Uterus (tissue), 2 donors: ENCODE measurements at regions not wholly inside any gene's neighbourhood (a gene's known extent, or its start where the extent isn't known, plus 50 kb on each side); places are given as distances from the start of the nearest gene placed in this dataset.
"Not testable (repeated sequence)": the region's sequence is repeated elsewhere in the genome, so short reads cannot be mapped to it uniquely, and the experiment has no call there.

Source experiments
- POLR2A ChIP-seq, 2 donors: fragments of 450-650 bp; IDR thresholded peaks; one replicate each; pipeline ENCODE4 v1.6.1; 2016; ENCODE audit warnings: antibody characterized with exemption in 2 of 2, mild to moderate bottlenecking in 1 of 2, moderate library complexity in 1 of 2
- TF ChIP-seq, protein P1 (sequence below), 4 experiments: fragments of 200-600 bp in 2 of 4; fragments of 450-650 bp in 2 of 4; sonication (generic) in 2 of 4; IDR thresholded peaks; one replicate each; pipeline ENCODE4 v1.5.1; 2016 to 2019; ENCODE audit warnings: antibody characterized with exemption in 4 of 4, mild to moderate bottlenecking in 2 of 4, moderate library complexity in 1 of 4

DNA sequence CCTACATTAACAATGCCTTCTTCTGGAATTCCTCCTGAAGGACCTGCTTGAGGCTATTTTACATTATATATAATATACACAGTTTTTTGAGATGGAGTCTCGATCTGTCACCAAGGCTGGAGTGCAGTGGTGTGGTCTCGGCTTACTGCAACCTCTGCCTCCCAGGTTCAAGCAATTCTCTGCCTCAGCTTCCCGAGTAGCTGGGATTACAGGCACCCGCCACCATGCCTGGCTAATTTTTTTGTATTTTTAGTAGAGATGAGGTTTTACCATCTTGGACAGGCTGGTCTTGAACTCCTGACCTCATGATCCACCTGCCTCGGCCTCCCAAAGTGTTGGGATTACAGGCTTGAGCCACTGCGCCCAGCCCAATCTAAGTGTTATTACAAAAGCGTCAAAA is 71.9 kb upstream of the PRR23C start:
- TF ChIP-seq, protein P1, sequence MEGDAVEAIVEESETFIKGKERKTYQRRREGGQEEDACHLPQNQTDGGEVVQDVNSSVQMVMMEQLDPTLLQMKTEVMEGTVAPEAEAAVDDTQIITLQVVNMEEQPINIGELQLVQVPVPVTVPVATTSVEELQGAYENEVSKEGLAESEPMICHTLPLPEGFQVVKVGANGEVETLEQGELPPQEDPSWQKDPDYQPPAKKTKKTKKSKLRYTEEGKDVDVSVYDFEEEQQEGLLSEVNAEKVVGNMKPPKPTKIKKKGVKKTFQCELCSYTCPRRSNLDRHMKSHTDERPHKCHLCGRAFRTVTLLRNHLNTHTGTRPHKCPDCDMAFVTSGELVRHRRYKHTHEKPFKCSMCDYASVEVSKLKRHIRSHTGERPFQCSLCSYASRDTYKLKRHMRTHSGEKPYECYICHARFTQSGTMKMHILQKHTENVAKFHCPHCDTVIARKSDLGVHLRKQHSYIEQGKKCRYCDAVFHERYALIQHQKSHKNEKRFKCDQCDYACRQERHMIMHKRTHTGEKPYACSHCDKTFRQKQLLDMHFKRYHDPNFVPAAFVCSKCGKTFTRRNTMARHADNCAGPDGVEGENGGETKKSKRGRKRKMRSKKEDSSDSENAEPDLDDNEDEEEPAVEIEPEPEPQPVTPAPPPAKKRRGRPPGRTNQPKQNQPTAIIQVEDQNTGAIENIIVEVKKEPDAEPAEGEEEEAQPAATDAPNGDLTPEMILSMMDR (IDR thresholded peaks at IDR 0.05) = not testable (repeated sequence)
- TF ChIP-seq POLR2A (IDR thresholded peaks at IDR 0.05) = not testable (repeated sequence)
